22Rv1 (cell line): ENCODE measurements at regions not wholly inside any gene's neighbourhood (a gene's known extent, or its start where the extent isn't known, plus 50 kb on each side); places are given as distances from the start of the nearest gene placed in this dataset.

Experiments
- CTCF ChIP-seq: fragments of 450-650 bp; IDR thresholded peaks from 2 replicates; pipeline ENCODE4 v1.5.1; 2017; ENCODE audit warnings: mild to moderate bottlenecking
- ZFX ChIP-seq: fragments of 450-650 bp; IDR thresholded peaks from 2 replicates; pipeline ENCODE4 v1.6.1; 2017; ENCODE audit warnings: antibody characterized with exemption, borderline replicate concordance

GRCh38 chr5:5584236-5584745 is 161.8 kb downstream of the ICE1 start:
- TF ChIP-seq CTCF (no peak), ZFX (no peak)
